Mucosa of descending colon (tissue), 3 donors: ENCODE measurements at regions not wholly inside any gene's neighbourhood (a gene's known extent, or its start where the extent isn't known, plus 50 kb on each side); places are given as distances from the start of the nearest gene placed in this dataset.

Source experiments
- ATAC-seq: fragments of 200-7000 bp; cut with Tn5 transposase; one replicate; pipeline ENCODE4 v1.9.1; 2020; ENCODE audit warnings: mild to moderate bottlenecking, moderate library complexity
- DNase-seq, 3 donors: peaks; one replicate each; pipeline ENCODE4 v3.0.0-alpha.2; 2020
- H3K36me3 ChIP-seq: fragments of 200-600 bp; one replicate; pipeline ENCODE4 v1.8.0; 2021; ENCODE audit warnings: low read depth, mild to moderate bottlenecking
- H3K4me1 ChIP-seq: fragments of 200-600 bp; one replicate; pipeline ENCODE4 v1.8.0; 2021; ENCODE audit warnings: low read depth, mild to moderate bottlenecking
- H3K4me3 ChIP-seq: fragments of 200-600 bp; one replicate; pipeline ENCODE4 v1.8.0; 2021; ENCODE audit warnings: mild to moderate bottlenecking
- H3K9me3 ChIP-seq: fragments of 200-600 bp; one replicate; pipeline ENCODE4 v1.8.0; 2021; ENCODE audit warnings: mild to moderate bottlenecking
- intact Hi-C, 2 donors: fragments of 100-400 bp; cut with DNase I in 1 of 2; cut with micrococcal nuclease in 1 of 2; formaldehyde crosslinking; loops; one replicate each; pipeline versions ENCODE4 v1.11.0 to v1.11.1; 2022; cut with DNase I, micrococcal nuclease
- TF ChIP-seq, protein P1 (sequence below): fragments of 200-600 bp; IDR thresholded peaks from one replicate; pipeline ENCODE4 v1.8.0; 2022; ENCODE audit warnings: antibody characterized with exemption, mild to moderate bottlenecking
- donor health status: DM: no; HTN: no; CAD: no; lungs with moderate emphysema.
- donor health status: DM: no; HTN: no; CAD: no.
- donor health status: DM: no; HTN: yes; CAD: no.

DNA sequence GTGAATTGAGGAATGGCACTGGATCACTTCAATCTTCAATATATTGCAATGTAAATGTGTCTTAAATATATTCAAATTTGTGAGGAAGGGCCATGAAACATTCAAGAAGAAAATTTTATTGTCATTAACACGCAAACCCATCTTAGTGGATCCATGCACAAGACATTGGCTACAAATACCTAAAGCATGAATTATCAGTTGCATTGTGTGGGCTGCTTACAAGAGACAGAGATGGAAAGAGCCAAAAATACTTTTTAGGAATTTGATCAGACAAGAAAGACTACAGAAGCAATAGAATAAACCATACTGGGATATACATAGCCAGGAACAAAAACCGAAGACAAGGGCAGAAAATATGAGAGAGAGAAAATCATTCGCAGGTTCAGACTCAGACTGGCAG, 616.2 kb upstream of the GRIA3 start:
- Histone ChIP-seq H3K36me3 (no peaks in the 10 kb centered on the region), H3K4me3 (no peak overlapping the region), H3K4me1 (no peaks in the 10 kb centered on the region), H3K9me3 (no peaks in the 10 kb centered on the region)
- DNase-seq = no peak
- no peak for ATAC-seq
- intact Hi-C loops = no loop called here
- TF ChIP-seq, protein P1, sequence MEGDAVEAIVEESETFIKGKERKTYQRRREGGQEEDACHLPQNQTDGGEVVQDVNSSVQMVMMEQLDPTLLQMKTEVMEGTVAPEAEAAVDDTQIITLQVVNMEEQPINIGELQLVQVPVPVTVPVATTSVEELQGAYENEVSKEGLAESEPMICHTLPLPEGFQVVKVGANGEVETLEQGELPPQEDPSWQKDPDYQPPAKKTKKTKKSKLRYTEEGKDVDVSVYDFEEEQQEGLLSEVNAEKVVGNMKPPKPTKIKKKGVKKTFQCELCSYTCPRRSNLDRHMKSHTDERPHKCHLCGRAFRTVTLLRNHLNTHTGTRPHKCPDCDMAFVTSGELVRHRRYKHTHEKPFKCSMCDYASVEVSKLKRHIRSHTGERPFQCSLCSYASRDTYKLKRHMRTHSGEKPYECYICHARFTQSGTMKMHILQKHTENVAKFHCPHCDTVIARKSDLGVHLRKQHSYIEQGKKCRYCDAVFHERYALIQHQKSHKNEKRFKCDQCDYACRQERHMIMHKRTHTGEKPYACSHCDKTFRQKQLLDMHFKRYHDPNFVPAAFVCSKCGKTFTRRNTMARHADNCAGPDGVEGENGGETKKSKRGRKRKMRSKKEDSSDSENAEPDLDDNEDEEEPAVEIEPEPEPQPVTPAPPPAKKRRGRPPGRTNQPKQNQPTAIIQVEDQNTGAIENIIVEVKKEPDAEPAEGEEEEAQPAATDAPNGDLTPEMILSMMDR = no peak

DNA sequence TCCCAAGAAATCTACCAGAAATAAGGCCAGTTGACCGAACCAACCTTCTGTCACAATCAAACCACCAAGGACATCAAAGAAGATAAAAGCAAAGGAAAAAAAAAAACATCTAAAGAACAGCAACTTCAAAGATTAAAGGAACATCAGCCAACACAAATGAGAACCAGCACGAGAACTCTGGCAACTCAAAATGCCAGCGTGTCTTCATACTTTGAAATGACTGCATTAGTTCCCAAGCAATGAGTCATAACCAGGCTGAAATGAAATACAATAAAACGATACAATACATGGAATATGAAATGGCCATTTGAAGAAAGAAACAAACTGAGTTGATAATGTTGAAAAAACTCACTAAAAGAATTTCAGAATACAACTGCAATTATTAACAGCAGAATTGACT, 611.6 kb upstream of the GRIA3 start:
- Histone ChIP-seq H3K36me3 (no peaks in the 10 kb centered on the region), H3K4me3 (no peak overlapping the region), H3K9me3 (no peaks in the 10 kb centered on the region), H3K4me1 (no peaks in the 10 kb centered on the region)
- TF ChIP-seq, protein P1 = no peak
- intact Hi-C loops = no loop called here
- DNase-seq (no peak), ATAC-seq (no peak)

DNA sequence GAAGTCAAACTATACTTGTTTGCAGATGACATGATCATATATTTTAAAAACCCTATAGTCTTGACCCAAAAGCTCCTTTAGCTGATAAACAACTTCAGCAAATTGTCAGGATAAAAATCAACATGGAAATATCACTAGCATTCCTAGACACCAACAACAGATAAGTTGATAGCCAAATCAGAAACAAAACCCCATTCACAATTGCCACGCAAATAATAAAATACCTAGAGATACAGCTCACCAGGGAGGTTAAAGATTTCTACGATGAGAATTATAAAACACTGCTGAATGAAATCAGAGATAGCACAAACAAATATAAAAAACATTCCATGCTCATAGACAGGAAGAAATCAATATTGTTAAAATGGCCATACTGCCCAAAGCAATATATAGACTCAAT, 605.0 kb upstream of the GRIA3 start:
- TF ChIP-seq, protein P1 = no peak
- Histone ChIP-seq H3K36me3 (no peaks in the 10 kb centered on the region), H3K4me1 (no peaks in the 10 kb centered on the region), H3K9me3 (no peaks in the 10 kb centered on the region), H3K4me3 (no peak overlapping the region)
- no peak for DNase-seq
- intact Hi-C loops = no loop called here
- no peak for ATAC-seq

DNA sequence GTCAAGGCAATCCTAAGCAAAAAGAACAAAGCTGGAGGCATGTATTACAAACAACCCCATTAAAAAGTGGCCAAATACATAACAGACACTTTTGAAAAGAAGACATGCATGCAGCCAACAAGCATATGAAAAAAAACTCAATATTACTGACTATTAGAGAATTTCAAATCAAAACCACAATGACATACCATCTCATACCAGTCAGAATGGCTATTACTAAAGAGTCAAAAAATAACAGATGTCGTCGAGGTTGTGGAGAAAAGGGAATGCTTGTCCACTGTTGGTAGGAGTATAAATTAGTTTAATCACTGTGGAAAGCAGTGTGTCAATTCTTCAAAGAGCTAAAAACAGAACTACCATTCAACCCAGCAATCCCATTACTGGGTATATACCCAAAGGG, 604.6 kb upstream of the GRIA3 start:
- Histone ChIP-seq H3K4me3 (no peak overlapping the region), H3K36me3 (no peaks in the 10 kb centered on the region), H3K4me1 (no peaks in the 10 kb centered on the region), H3K9me3 (no peaks in the 10 kb centered on the region)
- no peak for DNase-seq
- TF ChIP-seq, protein P1 = no peak
- ATAC-seq = no peak
- intact Hi-C loops = no loop called here

DNA sequence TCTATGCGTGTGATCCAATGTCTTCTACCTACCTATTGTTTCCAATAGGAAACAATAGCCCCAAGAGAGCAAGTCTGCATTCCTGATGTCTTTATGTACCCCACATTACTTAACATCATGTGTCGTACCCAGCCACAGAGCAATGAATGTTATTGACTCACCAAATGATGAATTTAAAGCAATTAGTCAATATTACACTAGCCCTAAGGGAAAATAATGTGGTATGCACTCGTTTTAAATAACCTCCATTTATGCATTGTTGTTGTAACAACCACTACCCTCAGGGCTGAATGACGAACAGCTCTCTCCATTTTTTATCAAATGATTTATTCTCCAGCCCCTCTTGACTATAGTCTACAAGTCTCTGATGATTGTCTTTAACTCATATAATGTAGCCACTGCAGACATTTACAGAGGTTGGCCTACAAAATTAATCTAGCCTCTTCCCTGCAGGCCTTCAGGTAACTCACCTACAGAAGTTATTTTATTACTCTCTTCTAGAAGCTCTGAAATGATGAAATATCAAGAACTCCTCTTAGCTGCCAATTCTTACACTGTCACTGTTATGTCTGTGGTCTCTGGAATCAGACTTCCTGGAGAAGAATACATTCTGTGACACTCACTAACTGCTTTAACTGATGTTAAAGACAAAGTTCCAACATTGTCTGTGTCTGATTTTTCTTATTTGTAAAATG, 601.7 kb upstream of the GRIA3 start:
- no peak overlapping the region for H3K4me3 ChIP-seq
- intact Hi-C loops = no loop called here
- no peaks in the 10 kb centered on the region for H3K4me1 ChIP-seq
- H3K9me3 ChIP-seq = no peaks in the 10 kb centered on the region
- no peak for DNase-seq
- H3K36me3 ChIP-seq = no peaks in the 10 kb centered on the region
- ATAC-seq = no peak
- TF ChIP-seq, protein P1 = no peak

DNA sequence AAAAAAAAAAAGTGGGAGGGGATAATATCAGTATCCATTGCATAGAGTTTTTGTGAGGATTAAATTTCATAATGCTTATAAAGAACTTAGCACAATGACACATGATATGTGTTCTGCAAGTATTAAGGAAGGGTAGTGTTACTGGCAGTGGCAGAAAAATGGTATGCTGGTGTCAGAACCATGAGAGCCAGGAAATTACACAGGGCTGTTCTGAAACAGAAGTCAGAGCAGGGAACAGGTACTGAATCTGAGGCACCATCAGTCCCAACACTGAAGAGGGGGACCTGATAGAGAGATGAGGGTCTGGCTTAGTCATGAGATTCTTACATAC, 601.1 kb upstream of the GRIA3 start:
- Histone ChIP-seq H3K36me3 (no peaks in the 10 kb centered on the region), H3K4me3 (no peak overlapping the region), H3K4me1 (no peaks in the 10 kb centered on the region), H3K9me3 (no peaks in the 10 kb centered on the region)
- intact Hi-C loops = no loop called here
- no peak for ATAC-seq
- TF ChIP-seq, protein P1 = no peak
- no peak for DNase-seq
